NCI-H2171 (cell line): ENCODE measurements at regions not wholly inside any gene's neighbourhood (a gene's known extent, or its start where the extent isn't known, plus 50 kb on each side); places are given as distances from the start of the nearest gene placed in this dataset.

ENCODE experiments used
- DNase-seq: peaks from one replicate; lab custom pipeline; 2025; lab: John Stamatoyannopoulos, UW

DNA sequence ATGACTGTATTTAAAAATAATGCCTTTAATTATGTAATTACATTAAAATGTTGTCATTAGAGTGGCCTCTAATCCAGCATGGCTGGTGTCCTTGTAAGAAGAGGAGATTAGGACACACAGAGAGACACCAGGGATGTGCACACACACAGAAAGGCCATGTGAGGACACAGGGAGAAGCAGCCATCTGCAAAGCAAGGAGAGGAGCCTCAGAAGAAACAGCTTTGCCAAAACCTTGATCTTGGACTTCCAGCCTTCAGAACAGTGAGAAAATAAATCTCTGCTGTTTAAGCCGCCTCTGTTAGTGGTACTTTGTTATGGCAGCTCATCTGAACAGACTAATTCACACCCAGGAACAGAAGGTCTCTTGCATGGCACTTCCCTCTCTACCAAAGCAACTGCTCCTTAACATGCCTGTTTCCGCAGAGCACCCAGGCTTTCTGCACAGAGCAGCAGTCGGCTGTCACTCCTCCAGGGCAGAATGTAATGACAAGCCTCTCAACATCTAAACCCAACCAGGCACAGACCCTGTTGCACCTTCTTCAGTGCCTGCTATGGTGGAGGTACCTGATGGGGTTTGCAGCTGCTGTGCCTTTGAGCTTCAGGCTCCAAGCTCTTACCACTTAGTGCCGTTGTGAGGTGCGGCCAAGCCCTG lies 377.7 kb downstream of the TDRD15 start:
- DNase-seq, result no peak

DNA sequence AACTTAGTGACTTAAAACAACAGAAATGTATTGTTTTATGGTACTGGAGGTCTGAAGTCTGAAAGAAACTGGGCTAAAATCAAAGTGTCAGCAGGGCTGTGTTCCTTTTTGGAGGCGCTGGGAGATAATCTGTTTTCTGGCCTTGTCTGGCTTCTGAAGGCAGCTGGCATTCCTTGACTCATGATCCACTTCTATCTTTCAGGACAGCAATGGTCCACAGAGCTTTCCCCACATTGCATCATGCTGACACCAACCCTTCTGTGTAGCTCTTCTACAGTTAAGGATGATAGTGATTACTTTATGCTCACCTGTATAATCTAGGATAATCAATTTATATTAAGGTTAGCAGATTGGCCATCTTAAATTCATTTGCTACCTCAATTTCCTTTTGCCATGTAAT lies 392.1 kb downstream of the TDRD15 start:
- no peak for DNase-seq

DNA sequence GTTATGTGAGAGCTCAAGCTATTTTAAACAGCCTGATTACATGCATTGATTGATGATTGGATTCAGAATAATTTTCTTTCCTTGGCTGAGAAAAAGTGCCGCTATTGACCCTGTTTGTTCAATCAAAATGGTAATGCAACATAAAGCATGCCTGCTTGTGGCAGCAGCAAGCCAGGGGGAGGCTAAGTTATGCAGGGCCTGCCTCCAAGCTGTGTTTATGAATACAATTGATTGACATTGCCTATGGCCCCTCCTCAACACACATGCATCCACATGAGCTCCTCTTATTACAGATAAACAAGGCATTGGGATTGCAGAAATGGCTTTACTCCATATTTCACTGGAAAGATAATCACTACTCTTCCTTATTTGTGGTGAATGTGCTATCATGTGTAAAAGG lies 395.6 kb downstream of the TDRD15 start:
- DNase-seq, result no peak

DNA sequence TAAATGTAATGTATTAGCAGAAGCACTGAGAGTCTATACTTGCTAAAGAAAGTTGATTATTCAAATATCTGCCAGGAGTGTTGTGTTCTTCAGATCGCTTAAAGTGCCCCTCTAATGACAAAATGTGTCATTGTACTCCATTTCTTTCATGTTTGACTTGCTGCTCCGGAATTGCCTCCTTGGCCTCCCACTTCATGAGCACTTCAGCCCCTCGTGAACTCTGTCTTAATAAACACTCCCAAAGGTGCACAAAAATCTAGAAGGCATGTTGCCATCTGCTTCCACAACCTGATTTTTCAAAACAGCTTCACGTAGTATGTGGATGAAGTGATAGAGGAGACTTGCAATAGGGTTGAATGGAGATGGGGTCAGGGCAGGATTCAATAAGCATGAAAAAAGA lies 396.1 kb downstream of the TDRD15 start:
- no peak for DNase-seq

DNA sequence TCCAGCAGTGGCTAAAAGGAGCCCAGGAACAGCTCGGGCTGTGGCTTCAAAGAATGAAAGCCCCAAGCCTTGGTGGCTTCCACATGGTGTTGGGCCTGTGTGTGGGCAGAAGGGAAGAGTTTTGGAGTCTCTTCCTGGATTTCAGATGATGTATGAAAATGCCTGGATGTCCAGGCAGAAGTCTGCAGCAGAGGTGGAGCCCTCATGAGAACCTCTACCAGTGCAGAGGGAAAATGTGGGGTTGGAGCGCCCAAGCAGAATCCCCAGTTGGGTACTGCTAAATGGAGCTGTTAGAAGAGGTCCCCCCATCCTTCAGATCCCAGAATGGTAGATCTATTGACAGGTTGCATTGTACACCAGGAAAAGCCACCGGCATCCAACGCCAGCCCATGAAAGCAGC lies 412.1 kb downstream of the TDRD15 start:
- no peak for DNase-seq

DNA sequence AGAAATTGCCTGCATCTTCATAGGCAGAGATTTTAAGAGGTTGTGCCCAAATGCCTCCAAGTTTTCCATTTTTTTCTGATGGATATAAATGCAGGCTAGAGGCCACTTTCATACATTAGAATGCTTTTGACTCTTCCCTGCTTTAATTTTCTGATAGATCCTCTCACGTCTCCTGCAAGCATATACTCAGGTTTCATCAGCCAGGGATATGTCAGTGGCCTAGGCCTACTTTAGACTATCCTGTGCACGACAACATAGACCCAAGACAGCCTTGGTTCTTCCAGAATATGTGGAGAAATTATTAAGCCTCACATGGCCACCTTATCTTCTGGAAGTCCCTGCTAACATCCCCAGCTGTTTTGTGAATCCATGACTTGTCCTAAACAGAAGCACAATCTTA lies 415.9 kb downstream of the TDRD15 start:
- DNase-seq, result no peak

DNA sequence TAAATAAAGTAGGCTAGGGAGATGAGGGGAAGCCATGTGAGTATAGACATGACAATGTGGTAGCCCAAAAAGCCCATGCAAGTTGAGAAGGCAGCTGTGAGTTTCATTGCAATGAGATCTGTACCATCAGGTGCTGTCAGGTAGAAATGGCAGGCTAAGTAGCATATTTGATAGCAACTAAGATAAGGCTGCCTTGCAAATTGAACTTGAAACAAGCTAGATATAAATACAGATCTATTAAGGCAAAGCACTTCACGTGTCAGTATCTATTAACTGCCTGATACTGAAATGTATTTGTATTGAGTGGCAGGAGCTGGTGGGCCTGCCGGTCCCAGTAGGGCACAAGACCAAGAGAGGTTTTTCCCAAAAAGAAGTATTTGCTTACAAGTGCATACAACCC lies 419.9 kb downstream of the TDRD15 start:
- no peak for DNase-seq

DNA sequence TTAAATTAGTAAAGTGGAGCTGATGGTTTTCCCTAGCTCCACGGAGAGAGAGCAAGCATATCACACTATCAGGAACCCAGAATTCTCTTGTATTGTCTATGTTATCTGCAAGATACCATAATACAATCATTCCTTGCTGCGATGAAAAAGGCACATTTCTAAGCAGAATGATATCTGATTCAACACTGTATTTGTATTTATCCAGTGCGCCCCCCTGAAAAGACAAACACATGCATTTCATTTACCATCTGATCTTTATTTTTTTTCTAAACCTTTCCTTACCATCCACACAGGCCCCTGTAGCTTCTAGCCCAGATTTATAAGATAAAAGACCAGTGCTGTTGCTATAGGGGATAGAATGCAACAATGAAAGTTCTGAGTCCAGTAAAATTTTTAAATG lies 420.6 kb downstream of the TDRD15 start:
- no peak for DNase-seq

DNA sequence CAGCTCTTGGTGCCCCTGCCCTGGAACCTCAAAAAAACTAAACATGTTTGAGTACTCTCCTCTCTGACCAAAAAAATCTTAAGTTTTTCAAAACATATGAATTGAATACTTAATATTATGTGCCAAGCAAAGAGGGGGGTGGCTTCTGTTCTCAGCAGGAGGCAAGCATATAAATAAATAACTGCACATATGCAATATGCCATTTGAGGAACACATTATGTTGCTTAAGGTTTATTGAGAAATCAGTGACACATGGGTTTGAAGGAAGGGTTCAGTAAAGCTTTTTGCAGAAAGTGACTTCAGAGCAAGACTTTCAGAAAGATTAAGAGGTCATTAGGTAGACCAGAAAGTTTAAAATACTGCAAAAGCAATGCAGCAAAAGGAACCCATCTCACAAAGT lies 429.2 kb downstream of the TDRD15 start:
- DNase-seq, result no peak

DNA sequence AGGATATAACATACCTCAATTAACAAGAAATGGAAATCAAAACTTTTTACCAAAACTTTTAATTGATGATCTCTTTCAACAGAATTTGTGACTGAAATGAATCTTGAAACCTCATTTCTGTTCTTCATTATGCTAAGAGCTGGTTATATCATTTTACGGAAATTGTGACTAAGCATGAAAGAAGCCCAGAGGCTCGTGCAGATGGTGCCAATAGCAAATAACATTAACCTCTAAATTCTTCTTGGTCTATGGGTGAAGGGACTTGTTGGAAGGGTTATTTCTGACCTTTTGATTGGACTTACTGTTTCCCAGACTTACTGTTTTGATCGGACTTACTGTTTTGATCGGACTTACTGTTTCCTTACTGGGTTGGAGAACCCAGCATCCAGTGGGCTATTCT lies 435.6 kb downstream of the TDRD15 start:
- no peak for DNase-seq

DNA sequence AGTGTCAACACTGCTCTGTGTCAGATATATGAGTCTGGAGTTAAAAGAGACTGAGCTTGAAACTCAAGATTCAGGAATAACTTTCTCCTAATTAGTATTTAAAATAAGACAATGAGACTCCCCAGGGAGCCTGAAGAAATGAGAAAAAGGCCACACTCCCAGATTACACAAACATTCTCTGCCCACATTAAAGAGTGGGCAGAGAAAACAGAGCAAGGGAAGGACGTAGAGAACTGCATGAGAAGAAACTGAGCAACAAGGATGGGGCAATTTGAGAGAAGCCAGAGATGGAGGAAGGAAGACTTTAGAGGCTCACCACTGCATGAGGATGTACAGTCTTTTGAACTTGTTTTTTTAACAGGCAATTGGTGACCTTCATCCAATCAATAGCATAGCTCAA lies 438.2 kb downstream of the TDRD15 start:
- DNase-seq, result no peak

DNA sequence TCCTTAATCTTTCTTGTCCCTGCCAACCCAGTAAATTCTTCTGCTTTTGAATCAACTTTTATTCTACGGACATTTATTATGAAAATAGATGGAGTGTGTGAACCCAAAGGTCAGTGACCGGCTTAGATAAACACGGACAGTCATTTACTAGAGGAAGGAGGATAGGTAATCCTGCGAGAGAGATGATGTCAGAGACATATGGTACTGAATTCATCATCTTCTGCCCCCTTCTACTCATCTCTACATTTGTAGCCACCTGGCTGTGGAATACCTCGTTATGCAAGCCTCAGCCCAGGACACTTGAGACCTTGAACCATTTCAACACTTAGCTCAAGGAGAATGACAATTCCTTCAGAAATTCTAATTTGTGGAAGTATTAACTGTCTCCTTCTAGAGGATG lies 443.6 kb downstream of the TDRD15 start:
- no peak for DNase-seq

DNA sequence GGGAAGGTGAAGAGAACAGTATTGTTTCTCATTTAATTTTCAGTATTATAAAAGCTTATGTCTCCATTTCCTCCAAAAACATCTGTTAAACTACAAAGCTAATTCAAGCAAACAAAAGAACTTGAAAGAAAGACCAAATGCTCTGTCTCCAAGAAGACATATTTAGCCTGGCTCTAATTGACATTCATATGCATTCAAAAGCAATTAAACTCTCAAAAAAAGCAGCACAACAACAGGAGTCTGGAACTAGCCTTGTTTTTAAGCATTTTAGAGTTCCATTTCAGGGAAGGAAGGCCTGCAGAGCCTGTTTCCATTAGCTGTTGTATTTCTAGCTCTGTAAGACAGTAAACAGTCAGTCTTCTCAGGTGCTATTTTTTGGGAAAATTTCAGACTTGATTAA lies 447.9 kb downstream of the TDRD15 start:
- DNase-seq, result no peak

DNA sequence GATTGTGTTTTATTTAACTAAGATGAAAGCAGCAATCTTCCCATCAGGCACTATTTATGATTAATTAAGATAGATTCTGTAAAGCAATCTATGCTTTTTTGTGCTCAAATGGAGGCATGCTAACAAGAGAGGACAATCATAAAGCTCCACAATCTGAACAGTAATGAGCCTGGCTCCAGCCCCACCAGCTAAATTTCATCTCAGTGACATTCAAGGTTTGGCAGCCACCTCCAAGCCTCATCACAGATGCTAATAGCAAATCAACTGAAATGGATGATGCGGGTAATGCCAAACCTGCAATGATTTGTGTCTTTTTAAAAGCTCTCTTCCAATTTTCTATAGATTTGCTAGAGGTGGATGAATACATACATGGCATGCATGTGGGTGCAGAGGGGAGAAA lies 456.6 kb downstream of the TDRD15 start:
- DNase-seq, result no peak

DNA sequence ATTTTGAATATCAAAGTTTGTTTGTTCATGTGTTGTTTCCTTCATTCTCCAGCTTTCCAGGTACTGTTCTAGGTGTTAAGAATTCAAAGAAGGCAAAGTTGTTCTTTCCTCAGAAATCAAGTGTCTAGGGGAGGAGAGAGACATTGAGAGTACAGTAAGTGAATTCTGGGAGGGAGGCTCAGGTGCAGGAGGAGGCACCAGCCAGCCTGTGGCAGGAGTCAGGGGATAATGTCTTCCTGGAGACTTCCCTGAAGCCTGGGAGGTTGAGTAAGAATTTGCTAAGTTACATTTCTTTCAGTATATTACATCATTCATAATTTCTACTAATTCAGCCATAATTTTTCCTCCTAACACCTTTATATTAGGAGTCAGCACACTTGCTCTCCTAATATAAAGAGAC lies 462.1 kb downstream of the TDRD15 start:
- DNase-seq, result no peak

DNA sequence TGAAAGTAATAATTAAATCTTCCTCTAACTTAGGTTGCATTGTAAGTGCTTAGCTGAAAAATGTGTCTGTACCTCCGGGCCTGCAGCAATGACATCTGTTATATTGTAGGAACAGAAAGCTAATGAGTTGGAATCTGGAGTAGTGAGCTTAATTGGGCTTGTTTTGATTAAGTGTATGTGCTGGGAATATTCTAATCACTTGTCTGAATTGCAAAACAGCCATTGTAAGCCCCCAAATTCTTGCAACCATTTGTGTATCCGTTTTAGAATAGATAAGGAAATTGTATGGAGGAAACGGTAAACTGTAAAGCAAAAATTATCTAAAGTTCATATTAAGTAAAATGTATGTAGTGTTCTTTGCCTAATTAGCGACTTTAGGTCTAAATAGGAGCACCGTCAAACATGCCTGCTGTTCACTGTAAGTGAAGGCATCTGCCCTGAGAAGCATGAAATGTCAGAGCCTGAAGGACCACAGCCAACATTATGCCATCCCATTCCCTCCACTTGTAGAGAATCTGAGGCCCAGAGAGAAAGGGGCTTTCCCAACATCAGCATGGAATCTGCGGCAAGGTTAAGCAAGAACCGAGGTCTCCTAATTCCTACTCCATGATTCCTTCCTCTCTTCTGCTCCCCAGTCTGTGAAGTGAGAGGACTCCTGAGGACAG lies 466.4 kb downstream of the TDRD15 start:
- no peak for DNase-seq

DNA sequence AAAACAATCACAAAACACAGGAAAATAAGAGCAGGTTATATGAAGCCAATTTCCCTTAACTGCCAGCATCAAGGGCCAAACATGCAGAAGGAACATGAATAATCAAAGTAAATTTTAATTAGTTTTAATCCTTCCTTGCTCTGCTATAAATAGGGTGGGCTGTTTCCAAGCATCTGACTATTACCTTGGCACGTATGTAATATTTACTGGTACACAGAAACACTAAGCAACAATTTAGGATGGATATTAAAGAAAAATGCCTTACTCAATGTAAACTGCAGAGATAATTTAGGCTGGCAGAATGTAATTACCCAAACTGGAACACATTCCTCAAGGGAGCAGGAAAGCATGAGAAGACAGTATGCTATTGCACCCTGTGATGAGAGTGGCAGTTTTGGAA lies 468.2 kb downstream of the TDRD15 start:
- no peak for DNase-seq

DNA sequence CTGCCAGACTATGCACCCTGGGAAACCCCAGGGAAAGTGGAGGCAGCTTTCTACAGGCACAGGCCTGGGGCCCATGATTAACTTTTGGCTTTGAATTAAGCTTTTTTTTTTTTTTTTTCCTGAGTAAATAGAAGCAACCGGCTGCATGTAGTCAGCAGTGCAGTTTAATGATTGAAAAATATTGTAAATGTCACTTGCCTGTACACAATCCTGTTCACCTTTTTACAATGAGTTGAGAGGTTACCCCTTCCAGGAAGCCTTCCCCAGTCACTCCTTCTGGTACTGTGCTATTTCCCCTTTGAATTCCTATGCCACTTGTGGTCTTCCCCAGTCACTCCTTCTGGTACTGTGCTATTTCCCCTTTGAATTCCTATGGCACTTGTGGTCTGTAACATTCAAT lies 475.6 kb downstream of the TDRD15 start:
- DNase-seq, result no peak

DNA sequence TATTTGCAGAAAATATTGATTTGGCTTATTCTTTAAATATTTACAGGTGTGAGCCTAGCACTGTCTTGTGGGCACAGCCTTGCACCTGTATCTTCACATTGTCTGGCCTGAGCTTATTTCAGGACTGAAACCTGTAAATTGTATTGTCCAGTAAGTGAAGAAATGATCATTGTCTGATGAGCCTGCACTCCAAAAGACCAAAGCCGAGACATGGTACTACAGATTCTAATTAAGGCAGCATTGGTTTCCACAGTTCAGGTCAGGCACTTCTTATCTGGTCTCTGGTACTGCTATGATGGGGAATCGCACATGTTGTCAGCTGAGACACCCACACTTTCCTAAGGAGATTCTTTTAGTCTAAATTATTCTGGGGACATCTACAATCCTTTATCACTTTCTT lies 479.0 kb downstream of the TDRD15 start:
- no peak for DNase-seq

DNA sequence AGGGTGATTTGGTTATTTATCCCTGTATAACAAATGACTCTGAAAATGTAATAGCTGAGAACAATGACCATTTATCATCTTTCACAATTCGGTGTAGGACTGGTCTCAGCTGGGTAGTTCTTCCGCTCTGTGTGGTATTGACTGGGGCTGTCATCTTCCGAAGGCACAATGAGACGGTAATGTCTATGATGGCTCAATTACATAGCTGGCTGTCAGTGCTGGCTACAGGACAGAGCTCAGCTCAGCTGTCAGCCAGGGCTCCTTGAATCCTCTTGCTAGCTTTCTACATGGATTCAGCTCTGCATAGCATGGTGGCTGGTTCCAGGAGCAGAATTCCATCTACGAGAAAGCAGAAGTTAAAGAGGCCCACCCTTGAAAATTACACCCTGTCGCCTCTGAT lies 483.8 kb downstream of the TDRD15 start:
- no peak for DNase-seq

DNA sequence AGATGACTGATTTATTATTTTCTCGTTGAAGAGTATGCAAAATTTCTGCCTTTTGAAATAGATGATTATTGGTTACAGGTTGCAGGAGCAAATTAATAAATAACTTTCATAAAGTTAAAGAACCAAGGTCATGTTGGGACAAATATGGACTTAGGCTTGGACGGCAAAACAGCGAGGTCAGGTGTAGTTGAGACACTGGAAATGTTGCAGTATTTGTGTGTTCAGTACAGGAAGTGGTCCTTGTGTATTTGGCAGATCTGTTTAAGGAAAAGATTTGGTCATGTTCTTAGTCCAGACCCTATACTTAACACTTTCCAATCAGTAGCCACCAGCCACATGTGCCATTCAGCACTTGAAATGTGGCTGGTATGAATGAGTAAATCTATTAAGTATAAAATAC lies 486.5 kb downstream of the TDRD15 start:
- no peak for DNase-seq

DNA sequence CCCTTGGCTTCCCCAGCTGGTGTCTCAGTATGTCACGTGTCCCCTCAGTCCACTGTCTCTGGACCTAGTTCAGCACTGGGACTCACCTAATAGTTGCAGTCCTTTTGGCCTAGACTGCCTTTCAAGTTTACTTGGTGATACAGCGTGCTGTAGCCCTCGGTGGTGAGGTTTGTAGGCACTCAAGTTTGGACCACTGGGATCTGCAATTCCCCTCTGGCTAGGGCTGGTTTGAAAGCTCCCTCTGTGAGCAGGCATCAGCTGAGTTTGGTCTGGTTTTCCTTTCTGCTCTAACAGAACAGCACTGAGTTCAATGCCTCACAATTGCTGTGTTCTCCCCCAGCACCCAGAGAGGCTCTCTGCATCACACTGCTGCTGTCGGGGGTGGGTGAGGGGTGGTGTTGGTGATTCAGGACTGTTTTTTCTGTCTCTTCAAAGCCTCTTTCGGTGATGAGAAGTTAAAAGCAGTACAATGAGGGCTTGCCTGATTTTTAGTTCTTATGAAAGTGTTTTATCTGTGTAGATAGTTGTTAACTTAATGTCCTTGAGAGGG lies 494.2 kb downstream of the TDRD15 start:
- DNase-seq, result no peak

DNA sequence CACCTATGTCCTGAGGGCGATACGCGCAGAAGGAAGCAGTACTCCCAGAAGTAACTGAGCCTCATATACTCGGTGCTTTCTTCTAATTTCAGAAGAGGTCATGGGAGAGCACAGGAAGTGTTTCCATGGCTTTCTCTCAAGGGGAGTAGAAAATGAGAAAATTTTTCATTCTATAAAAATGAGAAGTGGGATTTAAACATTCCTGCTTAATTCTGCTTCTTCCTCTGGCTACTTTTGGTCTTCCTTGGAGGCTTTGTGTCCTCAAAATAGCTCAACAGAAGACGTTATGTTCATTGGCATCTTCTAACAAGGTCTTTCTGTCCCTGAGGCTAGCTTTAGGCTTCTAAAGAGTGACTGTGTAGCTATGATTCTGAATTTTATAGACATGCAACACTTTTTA lies 497.0 kb downstream of the TDRD15 start:
- no peak for DNase-seq

DNA sequence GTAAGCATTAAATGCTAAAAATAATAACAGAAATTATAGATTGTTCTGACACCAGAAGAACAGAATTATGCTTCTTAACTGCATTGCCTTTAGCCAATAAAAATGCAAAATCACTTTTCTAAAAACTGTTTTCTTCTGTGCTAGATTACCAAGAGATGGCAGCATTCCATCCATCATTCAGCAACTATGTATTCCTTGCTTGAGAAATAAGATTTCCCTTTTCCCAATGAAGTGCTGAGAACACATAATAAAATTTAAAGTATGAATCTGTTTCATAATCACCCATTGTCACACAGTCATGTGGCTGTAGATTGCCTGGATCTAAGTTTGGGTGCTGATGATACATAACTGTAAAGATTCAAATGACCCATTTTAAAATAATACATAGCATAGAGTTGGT lies 504.2 kb downstream of the TDRD15 start:
- DNase-seq, result no peak
